Keratinocyte (primary cell): ENCODE measurements at regions not wholly inside any gene's neighbourhood (a gene's known extent, or its start where the extent isn't known, plus 50 kb on each side); places are given as distances from the start of the nearest gene placed in this dataset.

ENCODE experiments used
- DNase-seq: peaks from one replicate; pipeline ENCODE4 v3.0.0-alpha.2; 2011; ENCODE audit warnings: low read depth, missing footprints, low spot score
- FAIRE-seq: peaks from 2 replicates; lab custom pipeline; 2011; peaks lifted over from hg19 to GRCh38; lab: Jason Lieb, UNC
- H2AFZ ChIP-seq: 2 replicates; pipeline ENCODE4 v1.6.0; 2012; ENCODE audit warnings: low read length, control low read depth, inconsistent platforms; ENCODE audit not compliant: control insufficient read depth
- H3K27ac ChIP-seq: 2 replicates; pipeline ENCODE4 v1.5.1; 2011; ENCODE audit warnings: low read length; ENCODE audit not compliant: control insufficient read depth, insufficient read depth
- H3K27me3 ChIP-seq: 3 replicates; pipeline ENCODE4 v1.6.0; 2011; ENCODE audit warnings: low read length; ENCODE audit not compliant: control insufficient read depth, insufficient read depth; ENCODE audit errors: extremely low read depth
- H3K36me3 ChIP-seq, 2 experiments: 2 replicates in 1 of 2; 3 replicates in 1 of 2; pipeline ENCODE4 v1.5.1; 2011; ENCODE audit warnings: low read length in 2 of 2, mild to moderate bottlenecking in 1 of 2; ENCODE audit not compliant: control insufficient read depth in 2 of 2, insufficient read depth in 2 of 2; ENCODE audit errors: extremely low read depth in 1 of 2
- H3K4me1 ChIP-seq: 3 replicates; pipeline ENCODE4 v1.5.1; 2011; ENCODE audit warnings: low read length; ENCODE audit not compliant: control insufficient read depth, insufficient read depth; ENCODE audit errors: extremely low read depth
- H3K4me2 ChIP-seq: 3 replicates; pipeline ENCODE4 v1.6.0; 2011; ENCODE audit warnings: low read depth, low read length; ENCODE audit not compliant: control insufficient read depth, insufficient read depth; ENCODE audit errors: extremely low read depth
- H3K4me3 ChIP-seq, 3 experiments: fragments of 200-600 bp in 1 of 3; sonication (generic) in 1 of 3; 2 replicates in 2 of 3; 3 replicates in 1 of 3; pipeline ENCODE4 v1.5.1; 2011 to 2016; ENCODE audit warnings: low read length in 3 of 3, mild to moderate bottlenecking in 3 of 3, control low read depth in 2 of 3, inconsistent platforms in 1 of 3, low read depth in 1 of 3, mixed read lengths in 1 of 3, mixed run types in 1 of 3, moderate library complexity in 1 of 3; ENCODE audit not compliant: control insufficient read depth in 2 of 3, insufficient read depth in 2 of 3; ENCODE audit errors: extremely low read depth in 1 of 3
- H3K79me2 ChIP-seq: 2 replicates; pipeline ENCODE4 v1.6.0; 2012; ENCODE audit warnings: low read length; ENCODE audit not compliant: control insufficient read depth, insufficient read depth
- H3K9ac ChIP-seq: 3 replicates; pipeline ENCODE4 v1.6.0; 2011; ENCODE audit warnings: low read length; ENCODE audit not compliant: control insufficient read depth, insufficient read depth; ENCODE audit errors: extremely low read depth
- H3K9me1 ChIP-seq: 3 replicates; pipeline ENCODE4 v1.6.0; 2011; ENCODE audit warnings: low read length; ENCODE audit not compliant: control insufficient read depth, insufficient read depth; ENCODE audit errors: extremely low read depth
- H3K9me3 ChIP-seq: 2 replicates; pipeline ENCODE4 v1.5.1; 2012; ENCODE audit warnings: low read depth, low read length; ENCODE audit not compliant: control insufficient read depth
- H4K20me1 ChIP-seq: 3 replicates; pipeline ENCODE4 v1.6.0; 2011; ENCODE audit warnings: low read length; ENCODE audit not compliant: control insufficient read depth, insufficient read depth; ENCODE audit errors: extremely low read depth
- EZH2 ChIP-seq: IDR thresholded peaks from one replicate; pipeline ENCODE4 v1.6.1; 2012; ENCODE audit warnings: inconsistent platforms, mild to moderate bottlenecking, low read length, moderate library complexity
- dilution Hi-C: fragments of 300-500 bp; cut with MboI; formaldehyde crosslinking; loops from one replicate; pipeline ENCODE4 v1.7.0; 2020; ENCODE audit warnings: low sequenced_read_pairs; ENCODE audit not compliant: extremely low pct_ligation_motif_present
- TF ChIP-seq, protein P1 (sequence below), 3 experiments: IDR thresholded peaks in 1 of 3; conservative IDR thresholded peaks in 1 of 3; optimal IDR thresholded peaks in 1 of 3; 2 replicates in 2 of 3; 3 replicates in 1 of 3; pipeline versions ENCODE3 to v1.5.1; 2011; ENCODE audit warnings: low read length in 3 of 3, mild to moderate bottlenecking in 3 of 3, moderate library complexity in 2 of 3, control low read depth in 1 of 3, inconsistent platforms in 1 of 3; ENCODE audit not compliant: insufficient read depth in 2 of 3; ENCODE audit errors: extremely low read depth in 1 of 3

DNA sequence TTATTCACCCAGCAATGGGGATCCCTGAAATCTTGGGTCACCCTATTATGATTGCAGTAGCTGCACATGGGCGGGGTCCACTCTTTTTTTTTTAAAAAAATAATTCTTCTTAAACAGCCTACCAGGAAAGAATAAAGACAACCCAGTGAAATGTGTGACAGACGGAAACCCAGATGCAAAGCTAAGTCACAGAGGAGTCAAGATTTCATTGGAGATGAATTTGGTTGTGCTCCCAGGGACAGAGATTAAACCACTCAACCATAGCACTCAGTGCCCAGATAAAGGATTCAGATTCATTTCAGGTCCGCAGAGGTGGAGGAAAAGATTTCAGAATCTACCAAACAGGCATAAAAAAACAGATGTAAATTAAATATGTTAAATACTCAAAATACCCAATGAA is 583.5 kb upstream of the ZP4 start:
- FAIRE-seq = no peak
- H3K9me3 ChIP-seq = no peaks in the 10 kb centered on the region
- TF ChIP-seq EZH2 = no peak
- TF ChIP-seq, protein P1, sequence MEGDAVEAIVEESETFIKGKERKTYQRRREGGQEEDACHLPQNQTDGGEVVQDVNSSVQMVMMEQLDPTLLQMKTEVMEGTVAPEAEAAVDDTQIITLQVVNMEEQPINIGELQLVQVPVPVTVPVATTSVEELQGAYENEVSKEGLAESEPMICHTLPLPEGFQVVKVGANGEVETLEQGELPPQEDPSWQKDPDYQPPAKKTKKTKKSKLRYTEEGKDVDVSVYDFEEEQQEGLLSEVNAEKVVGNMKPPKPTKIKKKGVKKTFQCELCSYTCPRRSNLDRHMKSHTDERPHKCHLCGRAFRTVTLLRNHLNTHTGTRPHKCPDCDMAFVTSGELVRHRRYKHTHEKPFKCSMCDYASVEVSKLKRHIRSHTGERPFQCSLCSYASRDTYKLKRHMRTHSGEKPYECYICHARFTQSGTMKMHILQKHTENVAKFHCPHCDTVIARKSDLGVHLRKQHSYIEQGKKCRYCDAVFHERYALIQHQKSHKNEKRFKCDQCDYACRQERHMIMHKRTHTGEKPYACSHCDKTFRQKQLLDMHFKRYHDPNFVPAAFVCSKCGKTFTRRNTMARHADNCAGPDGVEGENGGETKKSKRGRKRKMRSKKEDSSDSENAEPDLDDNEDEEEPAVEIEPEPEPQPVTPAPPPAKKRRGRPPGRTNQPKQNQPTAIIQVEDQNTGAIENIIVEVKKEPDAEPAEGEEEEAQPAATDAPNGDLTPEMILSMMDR (optimal IDR thresholded peaks at IDR 0.05 in 1 of 3, IDR thresholded peaks at IDR 0.05 in 1 of 3, conservative IDR thresholded peaks at IDR 0.05 in 1 of 3; ENCODE audit: extremely low read depth in 1 of 3, insufficient read depth in 2 of 3, low read length in 3 of 3) = no peak

DNA sequence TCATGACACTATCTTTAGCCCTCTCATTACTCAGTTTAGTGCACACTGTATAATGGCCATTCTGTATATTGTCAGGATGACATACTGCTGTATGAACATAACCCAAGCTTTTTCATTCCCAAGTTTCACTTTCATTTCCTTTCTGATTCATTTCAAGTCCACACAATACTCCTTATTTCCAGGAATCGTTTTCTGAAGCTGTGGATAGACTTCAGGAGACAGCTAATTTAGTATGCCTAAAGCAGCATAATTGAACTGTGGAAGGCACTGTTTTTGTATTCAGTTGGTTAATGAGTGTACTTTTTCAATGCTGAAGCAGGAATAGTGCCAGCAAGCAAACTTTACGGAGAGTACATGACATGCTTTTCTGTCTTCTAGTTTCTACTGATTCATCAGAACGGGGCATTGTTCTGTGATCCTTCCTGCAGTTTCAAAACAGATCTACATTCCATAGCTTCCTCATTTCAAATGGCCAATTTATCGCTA is 578.5 kb upstream of the ZP4 start:
- DNase-seq = no peak
- Histone ChIP-seq H3K27ac (no peak overlapping the region), H3K36me3 (no peaks in the 10 kb centered on the region), H3K27me3 (no peaks in the 10 kb centered on the region), H3K9me3 (no peaks in the 10 kb centered on the region), H3K79me2 (no peaks in the 10 kb centered on the region), H3K4me3 (no peak overlapping the region), H2AFZ (peak overlapping the region; percentile 49), H3K9me1 (no peaks in the 10 kb centered on the region), H4K20me1 (no peaks in the 10 kb centered on the region), H3K4me2 (no peak overlapping the region), H3K4me1 (no peaks in the 10 kb centered on the region), H3K9ac (no peak overlapping the region)
- peak; percentile 49 for FAIRE-seq
- TF ChIP-seq EZH2 = no peak
- TF ChIP-seq, protein P1 (optimal IDR thresholded peaks at IDR 0.05 in 1 of 3, IDR thresholded peaks at IDR 0.05 in 1 of 3, conservative IDR thresholded peaks at IDR 0.05 in 1 of 3; ENCODE audit: extremely low read depth in 1 of 3, insufficient read depth in 2 of 3, low read length in 3 of 3) = no peak
- dilution Hi-C loops = no loop called here

More for the DNA sequence above, 583.5 kb upstream of the ZP4 start:
- H3K4me3 ChIP-seq = no peak overlapping the region
- dilution Hi-C loops = no loop called here
- H3K4me1 ChIP-seq = no peaks in the 10 kb centered on the region
- no peaks in the 10 kb centered on the region for H3K79me2 ChIP-seq
- no peak overlapping the region for H3K9ac ChIP-seq
- H3K27ac ChIP-seq = no peak overlapping the region
- no peaks in the 10 kb centered on the region for H3K9me1 ChIP-seq
- H2AFZ ChIP-seq = no peak overlapping the region
- no peaks in the 10 kb centered on the region for H4K20me1 ChIP-seq
- no peaks in the 10 kb centered on the region for H3K36me3 ChIP-seq
- H3K4me2 ChIP-seq = no peak overlapping the region
- no peak for DNase-seq
- H3K27me3 ChIP-seq = no peaks in the 10 kb centered on the region
